ENCODE measurements at regions not wholly inside any gene's neighbourhood (a gene's known extent, or its start where the extent isn't known, plus 50 kb on each side); places are given as distances from the start of the nearest gene placed in this dataset.

GRCh38 chr5:135219868-135220267 lies 179.2 kb downstream of the MACROH2A1 start:
- H3K36me3 ChIP-seq (ENCODE audit: control insufficient read depth, insufficient read depth, low read length): no peaks in the 10 kb centered on the region
- no peaks in the 10 kb centered on the region for H3K27me3 ChIP-seq (ENCODE audit: control insufficient read depth, insufficient read depth, low read length)
- no peaks in the 10 kb centered on the region for H3K9me3 ChIP-seq (ENCODE audit: control insufficient read depth, low read length)
- H3K9ac ChIP-seq (ENCODE audit: low read length): no peak overlapping the region
- H3K4me3 ChIP-seq (ENCODE audit: low read length): no peak overlapping the region
- H3K4me1 ChIP-seq (ENCODE audit: control insufficient read depth, insufficient read depth, low read length): peaks cover 25% of the 10 kb centered on the region

GRCh38 chr5:135218790-135219568 lies 180.1 kb downstream of the MACROH2A1 start:
- Histone ChIP-seq H3K9ac (ENCODE audit: low read length) (no peak overlapping the region), H3K27me3 (ENCODE audit: control insufficient read depth, insufficient read depth, low read length) (no peaks in the 10 kb centered on the region), H3K4me3 (ENCODE audit: low read length) (no peak overlapping the region), H3K36me3 (ENCODE audit: control insufficient read depth, insufficient read depth, low read length) (no peaks in the 10 kb centered on the region), H3K4me1 (ENCODE audit: control insufficient read depth, insufficient read depth, low read length) (peaks cover 25% of the 10 kb centered on the region), H3K9me3 (ENCODE audit: control insufficient read depth, low read length) (no peaks in the 10 kb centered on the region)

- no peak overlapping the region for H3K4me3 ChIP-seq (ENCODE audit: low read length)
- H3K36me3 ChIP-seq (ENCODE audit: control insufficient read depth, insufficient read depth, low read length): no peaks in the 10 kb centered on the region
- no peaks in the 10 kb centered on the region for H3K9me3 ChIP-seq (ENCODE audit: control insufficient read depth, low read length)
- H3K27me3 ChIP-seq (ENCODE audit: control insufficient read depth, insufficient read depth, low read length): no peaks in the 10 kb centered on the region
- peaks cover 25% of the 10 kb centered on the region for H3K4me1 ChIP-seq (ENCODE audit: control insufficient read depth, insufficient read depth, low read length)
- H3K9ac ChIP-seq (ENCODE audit: low read length): no peak overlapping the region
Measured at GRCh38 chr5:135218486-135218755, 180.6 kb downstream of the MACROH2A1 start.

GRCh38 chr5:135217669-135218485 lies 181.2 kb downstream of the MACROH2A1 start:
- Histone ChIP-seq H3K9ac (ENCODE audit: low read length) (no peak overlapping the region), H3K27me3 (ENCODE audit: control insufficient read depth, insufficient read depth, low read length) (no peaks in the 10 kb centered on the region), H3K4me3 (ENCODE audit: low read length) (no peak overlapping the region), H3K36me3 (ENCODE audit: control insufficient read depth, insufficient read depth, low read length) (no peaks in the 10 kb centered on the region), H3K9me3 (ENCODE audit: control insufficient read depth, low read length) (no peaks in the 10 kb centered on the region), H3K4me1 (ENCODE audit: control insufficient read depth, insufficient read depth, low read length) (peaks cover 30% of the 10 kb centered on the region)

- Histone ChIP-seq H3K9me3 (ENCODE audit: control insufficient read depth, low read length) (no peaks in the 10 kb centered on the region), H3K4me3 (ENCODE audit: low read length) (no peak overlapping the region), H3K36me3 (ENCODE audit: control insufficient read depth, insufficient read depth, low read length) (no peaks in the 10 kb centered on the region), H3K4me1 (ENCODE audit: control insufficient read depth, insufficient read depth, low read length) (peaks cover 19% of the 10 kb centered on the region), H3K9ac (ENCODE audit: low read length) (no peak overlapping the region), H3K27me3 (ENCODE audit: control insufficient read depth, insufficient read depth, low read length) (no peaks in the 10 kb centered on the region)
Measured at GRCh38 chr5:135216471-135217343, 182.3 kb downstream of the MACROH2A1 start.

- no peaks in the 10 kb centered on the region for H3K27me3 ChIP-seq (ENCODE audit: control insufficient read depth, insufficient read depth, low read length)
- no peak overlapping the region for H3K4me3 ChIP-seq (ENCODE audit: low read length)
Measured at GRCh38 chr5:135215617-135216470, 181.8 kb upstream of the PITX1 start.

GRCh38 chr5:135214897-135215616 lies 181.0 kb upstream of the PITX1 start:
- no peaks in the 10 kb centered on the region for H3K27me3 ChIP-seq (ENCODE audit: control insufficient read depth, insufficient read depth, low read length)
- H3K36me3 ChIP-seq (ENCODE audit: control insufficient read depth, insufficient read depth, low read length): no peaks in the 10 kb centered on the region
- no peak overlapping the region for H3K9ac ChIP-seq (ENCODE audit: low read length)
- no peaks in the 10 kb centered on the region for H3K9me3 ChIP-seq (ENCODE audit: control insufficient read depth, low read length)
- peaks cover 6% of the 10 kb centered on the region for H3K4me1 ChIP-seq (ENCODE audit: control insufficient read depth, insufficient read depth, low read length)
- H3K4me3 ChIP-seq (ENCODE audit: low read length): no peak overlapping the region

More at GRCh38 chr5:135215617-135216470, 181.8 kb upstream of the PITX1 start:
- Histone ChIP-seq H3K9ac (ENCODE audit: low read length) (no peak overlapping the region), H3K4me1 (ENCODE audit: control insufficient read depth, insufficient read depth, low read length) (peaks cover 10% of the 10 kb centered on the region), H3K9me3 (ENCODE audit: control insufficient read depth, low read length) (no peaks in the 10 kb centered on the region), H3K36me3 (ENCODE audit: control insufficient read depth, insufficient read depth, low read length) (no peaks in the 10 kb centered on the region)

GRCh38 chr5:135213466-135214239 lies 179.6 kb upstream of the PITX1 start:
- H3K4me1 ChIP-seq (ENCODE audit: control insufficient read depth, insufficient read depth, low read length): peaks cover 20% of the 10 kb centered on the region
- no peak overlapping the region for H3K9ac ChIP-seq (ENCODE audit: low read length)
- no peaks in the 10 kb centered on the region for H3K27me3 ChIP-seq (ENCODE audit: control insufficient read depth, insufficient read depth, low read length)

GRCh38 chr5:135213027-135213386 lies 179.0 kb upstream of the PITX1 start:
- H3K27me3 ChIP-seq (ENCODE audit: control insufficient read depth, insufficient read depth, low read length): no peaks in the 10 kb centered on the region
- no peak overlapping the region for H3K9ac ChIP-seq (ENCODE audit: low read length)
- no peak overlapping the region for H3K4me3 ChIP-seq (ENCODE audit: low read length)
- H3K9me3 ChIP-seq (ENCODE audit: control insufficient read depth, low read length): no peaks in the 10 kb centered on the region
- peaks cover 27% of the 10 kb centered on the region for H3K4me1 ChIP-seq (ENCODE audit: control insufficient read depth, insufficient read depth, low read length)
- no peaks in the 10 kb centered on the region for H3K36me3 ChIP-seq (ENCODE audit: control insufficient read depth, insufficient read depth, low read length)

More at GRCh38 chr5:135213466-135214239, 179.6 kb upstream of the PITX1 start:
- Histone ChIP-seq H3K36me3 (ENCODE audit: control insufficient read depth, insufficient read depth, low read length) (no peaks in the 10 kb centered on the region), H3K4me3 (ENCODE audit: low read length) (no peak overlapping the region), H3K9me3 (ENCODE audit: control insufficient read depth, low read length) (no peaks in the 10 kb centered on the region)

GRCh38 chr5:135212361-135213026 lies 178.5 kb upstream of the PITX1 start:
- H3K4me3 ChIP-seq (ENCODE audit: low read length): no peak overlapping the region
- no peaks in the 10 kb centered on the region for H3K36me3 ChIP-seq (ENCODE audit: control insufficient read depth, insufficient read depth, low read length)
- H3K9me3 ChIP-seq (ENCODE audit: control insufficient read depth, low read length): no peaks in the 10 kb centered on the region
- H3K27me3 ChIP-seq (ENCODE audit: control insufficient read depth, insufficient read depth, low read length): no peaks in the 10 kb centered on the region
- no peak overlapping the region for H3K9ac ChIP-seq (ENCODE audit: low read length)
- H3K4me1 ChIP-seq (ENCODE audit: control insufficient read depth, insufficient read depth, low read length): peaks cover 27% of the 10 kb centered on the region
